GM12878 (cell line): ENCODE measurements at regions not wholly inside any gene's neighbourhood (a gene's known extent, or its start where the extent isn't known, plus 50 kb on each side); places are given as distances from the start of the nearest gene placed in this dataset.

Experiments used
- ATAC-seq: fragments of 200-7000 bp; cut with Tn5 transposase; 3 replicates; pipeline ENCODE4 v1.9.1; 2020; ENCODE audit warnings: mild to moderate bottlenecking, moderate library complexity
- BruUV-seq: library from RNA; stranded (reverse); fragments of 400-500 nt; replicated peaks from 2 replicates; lab custom pipeline; 2021; lab: Mats Ljungman, UMichigan
- CTCF ChIA-PET: fragments of 300-600 bp; sonication (Branson Sonifier 250); formaldehyde crosslinking; extraction: SDS; loops from one replicate; lab custom pipeline; 2021; ENCODE audit warnings: inconsistent platforms; lab: Yijun Ruan, JAX
- POLR2A ChIA-PET: fragments of 350-600 bp; formaldehyde crosslinking; extraction: SDS; loops from one replicate; lab custom pipeline; 2021; ENCODE audit warnings: inconsistent platforms; lab: Charles Lee
- RAD21 ChIA-PET: fragments of 300-600 bp; sonication (Branson Sonifier 250); formaldehyde crosslinking; loops from one replicate; lab custom pipeline; 2023; ENCODE audit warnings: antibody characterized with exemption; ENCODE audit not compliant: unreplicated experiment; lab: Charles Lee
- SMC1A ChIA-PET: fragments of 300-600 bp; sonication (Branson Sonifier 250); formaldehyde crosslinking; loops from one replicate; lab custom pipeline; 2023; ENCODE audit not compliant: unreplicated experiment, uncharacterized antibody; lab: Charles Lee
- DNase-seq: peaks from one replicate; pipeline ENCODE4 v3.0.0-alpha.2; 2011; ENCODE audit warnings: low read depth, low spot score
- FAIRE-seq: peaks from 3 replicates; lab custom pipeline; 2011; peaks lifted over from hg19 to GRCh38; lab: Jason Lieb, UNC
- H2AFZ ChIP-seq: 2 replicates; pipeline ENCODE4 v1.6.0; 2011; ENCODE audit warnings: low read depth, low read length, control low read depth; ENCODE audit not compliant: control insufficient read depth
- H3K27ac ChIP-seq: 2 replicates; pipeline ENCODE4 v1.5.1; 2011; ENCODE audit warnings: control low read depth; ENCODE audit not compliant: control insufficient read depth, insufficient read depth
- H3K27me3 ChIP-seq, 2 experiments: replicated peaks in 1 of 2; 2 replicates each; pipeline versions ENCODE4 v1.6.0 to v1.6.1; 2011; ENCODE audit warnings: low read length in 1 of 2; ENCODE audit not compliant: control insufficient read depth in 2 of 2, insufficient read depth in 2 of 2
- H3K36me3 ChIP-seq, 2 experiments: 2 replicates each; pipeline ENCODE4 v1.5.1; 2011; ENCODE audit warnings: low read length in 1 of 2; ENCODE audit not compliant: control insufficient read depth in 2 of 2, insufficient read depth in 2 of 2
- H3K4me1 ChIP-seq: 2 replicates; pipeline ENCODE4 v1.6.1; 2011; ENCODE audit warnings: mild to moderate bottlenecking, low read length, moderate library complexity, mixed read lengths; ENCODE audit not compliant: control insufficient read depth, insufficient read depth
- H3K4me2 ChIP-seq: 2 replicates; pipeline ENCODE4 v1.6.0; 2011; ENCODE audit warnings: control low read depth; ENCODE audit not compliant: control insufficient read depth, insufficient read depth
- H3K4me3 ChIP-seq: fragments of 200-600 bp; sonication (generic); 2 replicates; pipeline ENCODE4 v1.5.1; 2016
- H3K79me2 ChIP-seq: 2 replicates; pipeline ENCODE4 v1.6.0; 2011; ENCODE audit warnings: low read length; ENCODE audit not compliant: control insufficient read depth, insufficient read depth
- H3K9ac ChIP-seq: 2 replicates; pipeline ENCODE4 v1.8.0; 2011; ENCODE audit warnings: low read length, control low read depth, mixed read lengths; ENCODE audit not compliant: control insufficient read depth, insufficient read depth
- H3K9me3 ChIP-seq: replicated peaks from 3 replicates; pipeline ENCODE4 v1.5.1; 2011; ENCODE audit warnings: mild to moderate bottlenecking, low read length; ENCODE audit not compliant: control insufficient read depth, insufficient read depth
- H4K20me1 ChIP-seq: 2 replicates; pipeline ENCODE4 v1.6.0; 2011; ENCODE audit not compliant: control insufficient read depth, insufficient read depth
- ASH2L ChIP-seq: fragments of 300-600, 200-600 bp; sonication (generic); IDR thresholded peaks from 2 replicates; pipeline ENCODE4 v1.6.1; 2017; ENCODE audit warnings: low read depth, mild to moderate bottlenecking, borderline replicate concordance
- CBX5 ChIP-seq: sonication (generic); IDR thresholded peaks from 2 replicates; pipeline ENCODE4 v1.6.1; 2016; ENCODE audit warnings: low read depth, moderate library complexity, mild to moderate bottlenecking, inconsistent platforms
- IKZF2 ChIP-seq, 2 experiments: fragments of 450-650 bp; IDR thresholded peaks; 2 replicates each; pipeline ENCODE4 v1.6.1; 2017; ENCODE audit warnings: mild to moderate bottlenecking in 2 of 2, moderate library complexity in 2 of 2
- MEF2B ChIP-seq: fragments of 450-650 bp; IDR thresholded peaks from 2 replicates; pipeline ENCODE4 v1.6.1; 2018; ENCODE audit warnings: mild to moderate bottlenecking, moderate library complexity; ENCODE audit not compliant: partially characterized antibody, poor library complexity, severe bottlenecking
- NKRF ChIP-seq: fragments of 450-650 bp; conservative IDR thresholded peaks from 2 replicates; pipeline ENCODE4 v1.6.1; 2017; ENCODE audit warnings: mild to moderate bottlenecking, moderate library complexity
- POLR2A ChIP-seq: IDR thresholded peaks from 2 replicates; pipeline ENCODE4 v1.6.1; 2011; ENCODE audit warnings: low read depth, mild to moderate bottlenecking, low read length
- SREBF2 ChIP-seq: IDR thresholded peaks from 2 replicates; pipeline ENCODE4 v1.6.1; 2012; ENCODE audit warnings: mild to moderate bottlenecking, low read length
- TBL1XR1 ChIP-seq: IDR thresholded peaks from 2 replicates; pipeline ENCODE4 v1.6.1; 2012; ENCODE audit warnings: low read depth, low read length, improper control_type of control experiment
- TCF3 ChIP-seq: IDR thresholded peaks from 2 replicates; pipeline ENCODE4 v1.6.1; 2012; ENCODE audit warnings: low read depth, mild to moderate bottlenecking, low read length, borderline replicate concordance; ENCODE audit not compliant: insufficient read depth
- USF2 ChIP-seq: IDR thresholded peaks from 2 replicates; pipeline ENCODE4 v1.6.1; 2011; ENCODE audit warnings: low read depth, low read length, improper control_type of control experiment, borderline replicate concordance
- ZNF217 ChIP-seq: fragments of 450-650 bp; IDR thresholded peaks from 2 replicates; pipeline ENCODE4 v1.6.1; 2017; ENCODE audit warnings: antibody characterized with exemption, mild to moderate bottlenecking
- WGBS: methylation state at CpG from one replicate; pipeline ENCODE4 v1.1.6; 2016; ENCODE audit warnings: low lambda C conversion rate; ENCODE audit not compliant: insufficient replicate concordance, insufficient coverage; ENCODE audit errors: missing lambda C conversion rate; 5-methylcytosine and 5-hydroxymethylcytosine counted together
- in situ Hi-C: fragments of 300-500 bp; cut with MboI; formaldehyde crosslinking; loops from 9 replicates; pipeline ENCODE4 v1.14.3; 2018; ENCODE audit warnings: mixed read lengths
- intact Hi-C: fragments of 100-400 bp; cut with micrococcal nuclease; formaldehyde crosslinking; loops from one replicate; pipeline ENCODE4 v1.14.2; 2022; ENCODE audit not compliant: unreplicated experiment
- TF ChIP-seq, protein P1 (sequence below): fragments of 450-650 bp; IDR thresholded peaks from 2 replicates; pipeline ENCODE4 v1.6.1; 2018; ENCODE audit warnings: borderline replicate concordance, mild to moderate bottlenecking; ENCODE audit not compliant: partially characterized antibody
- TF ChIP-seq, protein P2 (sequence below): IDR thresholded peaks from 2 replicates; pipeline ENCODE4 v1.6.1; 2011; ENCODE audit warnings: borderline replicate concordance, low read depth, mild to moderate bottlenecking, moderate library complexity, low read length; ENCODE audit not compliant: insufficient read depth, poor library complexity, severe bottlenecking
- TF ChIP-seq, protein P3 (sequence below), 3 experiments: IDR thresholded peaks in 2 of 3; conservative IDR thresholded peaks in 1 of 3; 2 replicates each; pipeline ENCODE4 v1.5.1; 2011; ENCODE audit warnings: low read depth in 3 of 3, low read length in 3 of 3, mild to moderate bottlenecking in 3 of 3, control low read depth in 2 of 3, moderate library complexity in 2 of 3, inconsistent platforms in 1 of 3, mixed read lengths in 1 of 3; ENCODE audit not compliant: control insufficient read depth in 2 of 3, insufficient read depth in 1 of 3; ENCODE audit errors: extremely low read depth in 1 of 3

GRCh38 chr18:1047406-1047805 lies 142.7 kb downstream of the ADCYAP1 start:
- H3K9me3 ChIP-seq: no peaks in the 10 kb centered on the region
- no TSS peak for BruUV-seq
- no peak for FAIRE-seq
- TF ChIP-seq USF2 (no peak), MEF2B (no peak), ZNF217 (no peak), IKZF2 (IDR thresholded peaks at IDR 0.05) (no peak), POLR2A (no peak), CBX5 (no peak), NKRF (no peak), TCF3 (no peak), TBL1XR1 (no peak), ASH2L (no peak), SREBF2 (no peak)
- TF ChIP-seq, protein P1, sequence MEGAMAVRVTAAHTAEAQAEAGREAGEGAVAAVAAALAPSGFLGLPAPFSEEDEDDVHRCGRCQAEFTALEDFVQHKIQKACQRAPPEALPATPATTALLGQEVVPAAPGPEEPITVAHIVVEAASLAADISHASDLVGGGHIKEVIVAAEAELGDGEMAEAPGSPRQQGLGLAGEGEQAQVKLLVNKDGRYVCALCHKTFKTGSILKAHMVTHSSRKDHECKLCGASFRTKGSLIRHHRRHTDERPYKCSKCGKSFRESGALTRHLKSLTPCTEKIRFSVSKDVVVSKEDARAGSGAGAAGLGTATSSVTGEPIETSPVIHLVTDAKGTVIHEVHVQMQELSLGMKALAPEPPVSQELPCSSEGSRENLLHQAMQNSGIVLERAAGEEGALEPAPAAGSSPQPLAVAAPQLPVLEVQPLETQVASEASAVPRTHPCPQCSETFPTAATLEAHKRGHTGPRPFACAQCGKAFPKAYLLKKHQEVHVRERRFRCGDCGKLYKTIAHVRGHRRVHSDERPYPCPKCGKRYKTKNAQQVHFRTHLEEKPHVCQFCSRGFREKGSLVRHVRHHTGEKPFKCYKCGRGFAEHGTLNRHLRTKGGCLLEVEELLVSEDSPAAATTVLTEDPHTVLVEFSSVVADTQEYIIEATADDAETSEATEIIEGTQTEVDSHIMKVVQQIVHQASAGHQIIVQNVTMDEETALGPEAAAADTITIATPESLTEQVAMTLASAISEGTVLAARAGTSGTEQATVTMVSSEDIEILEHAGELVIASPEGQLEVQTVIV: no peak
- TF ChIP-seq, protein P2, sequence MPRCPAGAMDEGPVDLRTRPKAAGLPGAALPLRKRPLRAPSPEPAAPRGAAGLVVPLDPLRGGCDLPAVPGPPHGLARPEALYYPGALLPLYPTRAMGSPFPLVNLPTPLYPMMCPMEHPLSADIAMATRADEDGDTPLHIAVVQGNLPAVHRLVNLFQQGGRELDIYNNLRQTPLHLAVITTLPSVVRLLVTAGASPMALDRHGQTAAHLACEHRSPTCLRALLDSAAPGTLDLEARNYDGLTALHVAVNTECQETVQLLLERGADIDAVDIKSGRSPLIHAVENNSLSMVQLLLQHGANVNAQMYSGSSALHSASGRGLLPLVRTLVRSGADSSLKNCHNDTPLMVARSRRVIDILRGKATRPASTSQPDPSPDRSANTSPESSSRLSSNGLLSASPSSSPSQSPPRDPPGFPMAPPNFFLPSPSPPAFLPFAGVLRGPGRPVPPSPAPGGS: no peak
- TF ChIP-seq, protein P3, sequence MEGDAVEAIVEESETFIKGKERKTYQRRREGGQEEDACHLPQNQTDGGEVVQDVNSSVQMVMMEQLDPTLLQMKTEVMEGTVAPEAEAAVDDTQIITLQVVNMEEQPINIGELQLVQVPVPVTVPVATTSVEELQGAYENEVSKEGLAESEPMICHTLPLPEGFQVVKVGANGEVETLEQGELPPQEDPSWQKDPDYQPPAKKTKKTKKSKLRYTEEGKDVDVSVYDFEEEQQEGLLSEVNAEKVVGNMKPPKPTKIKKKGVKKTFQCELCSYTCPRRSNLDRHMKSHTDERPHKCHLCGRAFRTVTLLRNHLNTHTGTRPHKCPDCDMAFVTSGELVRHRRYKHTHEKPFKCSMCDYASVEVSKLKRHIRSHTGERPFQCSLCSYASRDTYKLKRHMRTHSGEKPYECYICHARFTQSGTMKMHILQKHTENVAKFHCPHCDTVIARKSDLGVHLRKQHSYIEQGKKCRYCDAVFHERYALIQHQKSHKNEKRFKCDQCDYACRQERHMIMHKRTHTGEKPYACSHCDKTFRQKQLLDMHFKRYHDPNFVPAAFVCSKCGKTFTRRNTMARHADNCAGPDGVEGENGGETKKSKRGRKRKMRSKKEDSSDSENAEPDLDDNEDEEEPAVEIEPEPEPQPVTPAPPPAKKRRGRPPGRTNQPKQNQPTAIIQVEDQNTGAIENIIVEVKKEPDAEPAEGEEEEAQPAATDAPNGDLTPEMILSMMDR (IDR thresholded peaks at IDR 0.05 in 2 of 3, conservative IDR thresholded peaks at IDR 0.05 in 1 of 3; ENCODE audit: control insufficient read depth in 2 of 3, extremely low read depth in 1 of 3, insufficient read depth in 1 of 3, low read depth in 3 of 3, low read length in 3 of 3): no peak
- TF ChIP-seq, all 136 proteins: peak for 0
- ChIA-PET RAD21 (no interaction called here), POLR2A (no interaction called here), CTCF (interaction anchor here (0.6 kb wide), 1 partner anchor 182 kb away, joined by 3 read pairs; no protein-coding TSS in a partner anchor), SMC1A (no interaction called here)
- no peaks in the 10 kb centered on the region for H3K36me3 ChIP-seq
- ATAC-seq (no peak), DNase-seq (no peak)
- H3K27ac ChIP-seq: no peak overlapping the region
- intact Hi-C loops: no loop called here
- no peaks in the 10 kb centered on the region for H3K79me2 ChIP-seq
- in situ Hi-C loops: no loop called here
- no peaks in the 10 kb centered on the region for H4K20me1 ChIP-seq
- H3K9ac ChIP-seq: no peak overlapping the region
- 50% methylated on average over 5 of the region's 5 CpGs for WGBS
- no peak overlapping the region for H3K4me2 ChIP-seq
- H3K27me3 ChIP-seq: no peaks in the 10 kb centered on the region
- H3K4me1 ChIP-seq: no peaks in the 10 kb centered on the region
- H3K4me3 ChIP-seq: no peak overlapping the region
- no peak overlapping the region for H2AFZ ChIP-seq
